ENCODE measurements at regions not wholly inside any gene's neighbourhood (a gene's known extent, or its start where the extent isn't known, plus 50 kb on each side); places are given as distances from the start of the nearest gene placed in this dataset.

DNA sequence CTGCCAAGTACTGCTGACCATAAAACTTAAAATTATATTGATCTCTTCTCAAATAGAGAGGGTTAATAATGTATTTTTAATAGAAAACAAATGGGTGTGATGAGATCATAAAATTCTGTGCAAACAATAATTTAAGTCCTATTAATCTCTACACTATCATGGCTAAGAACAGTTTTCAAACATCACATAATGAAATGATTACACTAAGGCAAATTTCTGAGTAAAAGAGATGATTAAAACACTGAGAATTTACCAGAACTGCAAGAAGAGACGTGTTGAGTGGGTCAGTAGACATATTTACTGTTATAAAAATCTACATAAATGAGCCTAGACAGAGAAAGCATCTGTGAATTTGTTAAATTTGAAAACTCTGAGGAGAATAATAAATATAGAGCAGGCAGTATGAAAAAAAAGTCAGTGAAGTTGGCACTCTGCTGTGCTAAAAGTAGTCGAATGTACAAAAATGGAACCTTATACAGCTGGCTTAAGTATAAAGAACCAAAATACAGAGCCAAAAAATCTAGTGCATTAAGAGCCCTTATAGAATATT is 302.6 kb upstream of the MANEA start:
- ChIA-PET CTCF (no interaction called here), POLR2A (no interaction called here)
- peaks cover 45% of the 10 kb centered on the region for H3K27me3 Mint-ChIP-seq (ENCODE audit: insufficient read depth, unreplicated experiment)
- intact Hi-C loops (cut with micrococcal nuclease) = no loop called here
- H3K36me3 Mint-ChIP-seq (ENCODE audit: insufficient read depth, unreplicated experiment) = no peaks in the 10 kb centered on the region
- H3K4me3 Mint-ChIP-seq (ENCODE audit: unreplicated experiment) = no peak overlapping the region
- H3K9me3 Mint-ChIP-seq (ENCODE audit: unreplicated experiment) = no peaks in the 10 kb centered on the region
- BruUV-seq (replicated peaks) = no TSS peak
- H3K27ac Mint-ChIP-seq (ENCODE audit: low read depth, unreplicated experiment) = no peak overlapping the region
- TF ChIP-seq, protein P1, sequence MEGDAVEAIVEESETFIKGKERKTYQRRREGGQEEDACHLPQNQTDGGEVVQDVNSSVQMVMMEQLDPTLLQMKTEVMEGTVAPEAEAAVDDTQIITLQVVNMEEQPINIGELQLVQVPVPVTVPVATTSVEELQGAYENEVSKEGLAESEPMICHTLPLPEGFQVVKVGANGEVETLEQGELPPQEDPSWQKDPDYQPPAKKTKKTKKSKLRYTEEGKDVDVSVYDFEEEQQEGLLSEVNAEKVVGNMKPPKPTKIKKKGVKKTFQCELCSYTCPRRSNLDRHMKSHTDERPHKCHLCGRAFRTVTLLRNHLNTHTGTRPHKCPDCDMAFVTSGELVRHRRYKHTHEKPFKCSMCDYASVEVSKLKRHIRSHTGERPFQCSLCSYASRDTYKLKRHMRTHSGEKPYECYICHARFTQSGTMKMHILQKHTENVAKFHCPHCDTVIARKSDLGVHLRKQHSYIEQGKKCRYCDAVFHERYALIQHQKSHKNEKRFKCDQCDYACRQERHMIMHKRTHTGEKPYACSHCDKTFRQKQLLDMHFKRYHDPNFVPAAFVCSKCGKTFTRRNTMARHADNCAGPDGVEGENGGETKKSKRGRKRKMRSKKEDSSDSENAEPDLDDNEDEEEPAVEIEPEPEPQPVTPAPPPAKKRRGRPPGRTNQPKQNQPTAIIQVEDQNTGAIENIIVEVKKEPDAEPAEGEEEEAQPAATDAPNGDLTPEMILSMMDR (IDR thresholded peaks at IDR 0.05; ENCODE audit: unreplicated experiment) = no peak
- no peak for DNase-seq (ENCODE audit: unreplicated experiment)
- H3K4me1 Mint-ChIP-seq (ENCODE audit: insufficient read depth, unreplicated experiment) = no peaks in the 10 kb centered on the region

DNA sequence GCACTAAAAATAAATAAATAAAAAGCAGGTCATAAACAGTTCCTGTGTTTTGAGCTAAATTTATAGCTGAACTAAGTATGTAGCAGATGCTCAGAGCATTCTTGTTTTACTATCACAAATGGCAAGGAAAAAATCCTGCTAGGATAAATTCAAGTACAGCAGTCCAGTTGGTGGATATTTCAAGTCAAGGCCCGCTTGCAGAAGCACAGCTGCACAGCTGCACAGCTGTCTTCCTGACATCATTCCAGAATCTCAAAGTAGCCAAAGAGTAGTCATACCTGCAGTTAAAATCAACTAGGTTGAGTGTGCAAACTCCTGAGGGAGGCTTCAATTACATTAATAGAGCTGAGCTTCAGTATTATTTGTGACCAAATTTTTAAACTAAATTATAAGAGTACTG is 297.7 kb upstream of the MANEA start:
- TF ChIP-seq, protein P1 (IDR thresholded peaks at IDR 0.05; ENCODE audit: unreplicated experiment) = no peak
- intact Hi-C loops (cut with micrococcal nuclease) = loop anchor here (1.0 to 5.0 kb wide), 2 partner anchors 76 to 642 kb away; no protein-coding TSS in a partner anchor
- Mint-ChIP-seq H3K36me3 (ENCODE audit: insufficient read depth, unreplicated experiment) (no peaks in the 10 kb centered on the region), H3K27me3 (ENCODE audit: insufficient read depth, unreplicated experiment) (peaks cover 62% of the 10 kb centered on the region), H3K4me1 (ENCODE audit: insufficient read depth, unreplicated experiment) (no peaks in the 10 kb centered on the region), H3K27ac (ENCODE audit: low read depth, unreplicated experiment) (no peak overlapping the region), H3K9me3 (ENCODE audit: unreplicated experiment) (no peaks in the 10 kb centered on the region), H3K4me3 (ENCODE audit: unreplicated experiment) (no peak overlapping the region)
- ChIA-PET POLR2A (no interaction called here), CTCF (interaction anchor here (1.0 to 1.2 kb wide), 3 partner anchors 9 to 77 kb away, joined by 3 to 4 read pairs (median 3); no protein-coding TSS in a partner anchor)
- no peak for DNase-seq (ENCODE audit: unreplicated experiment)
- no TSS peak for BruUV-seq (replicated peaks)

DNA sequence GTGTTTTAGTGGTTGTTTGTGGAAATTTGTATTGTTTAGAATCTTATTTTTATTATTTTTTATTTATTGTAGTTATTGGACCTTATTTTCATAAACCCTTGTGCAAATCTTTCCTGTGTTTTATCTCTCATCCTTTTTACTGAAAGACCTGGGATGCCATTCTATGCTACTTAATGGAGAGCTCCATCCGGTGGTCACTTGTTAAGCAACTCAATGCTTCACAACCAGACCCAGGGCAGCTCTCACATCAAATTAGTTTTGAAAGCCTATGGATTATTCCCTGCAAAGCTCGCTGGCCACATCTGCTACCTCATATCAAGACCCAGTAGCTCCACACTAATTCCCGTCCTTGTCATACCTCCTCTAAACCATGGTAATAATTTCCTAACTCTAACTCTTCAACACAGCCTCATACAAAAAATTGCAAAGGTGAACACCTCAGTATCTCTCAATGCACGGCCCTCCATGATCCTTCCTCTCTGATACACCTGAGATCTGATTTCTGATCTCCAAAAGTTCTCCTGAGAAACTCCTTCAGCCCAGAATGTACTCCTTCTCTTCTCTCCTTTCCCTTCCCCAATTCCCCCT is 296.6 kb upstream of the MANEA start:
- Mint-ChIP-seq H3K27ac (ENCODE audit: low read depth, unreplicated experiment) (no peak overlapping the region), H3K9me3 (ENCODE audit: unreplicated experiment) (no peaks in the 10 kb centered on the region), H3K27me3 (ENCODE audit: insufficient read depth, unreplicated experiment) (peaks cover 73% of the 10 kb centered on the region), H3K4me3 (ENCODE audit: unreplicated experiment) (no peak overlapping the region), H3K4me1 (ENCODE audit: insufficient read depth, unreplicated experiment) (no peaks in the 10 kb centered on the region), H3K36me3 (ENCODE audit: insufficient read depth, unreplicated experiment) (no peaks in the 10 kb centered on the region)
- peak; percentile 26 for DNase-seq (ENCODE audit: unreplicated experiment)
- ChIA-PET POLR2A (no interaction called here), CTCF (interaction anchor here (0.6 to 1.1 kb wide), 3 partner anchors 77 to 1976 kb away, joined by 3 to 5 read pairs (median 3); no protein-coding TSS in a partner anchor)
- no TSS peak for BruUV-seq (replicated peaks)
- intact Hi-C loops (cut with micrococcal nuclease) = loop anchor here (1.0 to 5.0 kb wide), 2 partner anchors 77 to 643 kb away; no protein-coding TSS in a partner anchor
- TF ChIP-seq, protein P1 (IDR thresholded peaks at IDR 0.05; ENCODE audit: unreplicated experiment) = no peak

DNA sequence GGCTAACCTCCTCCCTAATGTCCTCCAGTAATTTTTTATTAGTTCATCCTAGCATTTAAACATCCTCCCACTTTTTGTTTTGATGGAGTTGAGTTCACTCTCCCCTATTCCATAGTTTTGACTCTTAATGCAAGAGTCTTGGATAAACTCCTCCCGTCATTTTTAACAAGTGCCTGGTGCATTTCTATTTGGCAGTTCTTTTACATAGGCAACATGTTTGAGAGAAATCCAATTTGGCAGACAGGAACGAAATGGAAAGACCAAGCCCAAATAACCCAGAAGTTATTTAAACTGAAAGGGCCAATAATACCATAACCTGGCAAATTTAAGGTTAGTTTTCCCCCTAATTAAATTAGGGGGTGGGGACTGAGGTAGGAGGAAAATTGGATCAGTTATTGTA is 291.5 kb upstream of the MANEA start:
- no TSS peak for BruUV-seq (replicated peaks)

More for the DNA sequence above, 291.5 kb upstream of the MANEA start:
- TF ChIP-seq, protein P1 (IDR thresholded peaks at IDR 0.05; ENCODE audit: unreplicated experiment) = no peak
- H3K4me3 Mint-ChIP-seq (ENCODE audit: unreplicated experiment) = no peak overlapping the region
- no peak overlapping the region for H3K27ac Mint-ChIP-seq (ENCODE audit: low read depth, unreplicated experiment)
- no peaks in the 10 kb centered on the region for H3K4me1 Mint-ChIP-seq (ENCODE audit: insufficient read depth, unreplicated experiment)
- H3K36me3 Mint-ChIP-seq (ENCODE audit: insufficient read depth, unreplicated experiment) = no peaks in the 10 kb centered on the region
- DNase-seq (ENCODE audit: unreplicated experiment) = no peak
- H3K27me3 Mint-ChIP-seq (ENCODE audit: insufficient read depth, unreplicated experiment) = peaks cover 60% of the 10 kb centered on the region
- POLR2A ChIA-PET = no interaction called here
- intact Hi-C loops (cut with micrococcal nuclease) = no loop called here
- no peaks in the 10 kb centered on the region for H3K9me3 Mint-ChIP-seq (ENCODE audit: unreplicated experiment)
- CTCF ChIA-PET = no interaction called here
